Esophagus squamous epithelium (tissue), 4 donors: ENCODE measurements at regions not wholly inside any gene's neighbourhood (a gene's known extent, or its start where the extent isn't known, plus 50 kb on each side); places are given as distances from the start of the nearest gene placed in this dataset.

Experiments used
- CTCF ChIP-seq, 6 experiments: fragments of 450-650 bp in 4 of 6; fragments of 200-600 bp in 2 of 6; sonication (generic) in 2 of 6; IDR thresholded peaks; one replicate each; pipeline ENCODE4 v1.5.1; 2016 to 2019; ENCODE audit warnings: antibody characterized with exemption in 6 of 6, mild to moderate bottlenecking in 4 of 6, moderate library complexity in 4 of 6
- POLR2A ChIP-seq, 4 donors: fragments of 450-650 bp; IDR thresholded peaks; one replicate each; pipeline ENCODE4 v1.6.1; 2017; ENCODE audit warnings: antibody characterized with exemption in 4 of 4, mild to moderate bottlenecking in 4 of 4, moderate library complexity in 3 of 4

GRCh38 chr1:222329493-222330045, 218.3 kb downstream of the HHIPL2 start:
- TF ChIP-seq CTCF (IDR thresholded peaks at IDR 0.05) (no peak), POLR2A (IDR thresholded peaks at IDR 0.05) (no peak)
